ENCODE measurements at regions not wholly inside any gene's neighbourhood (a gene's known extent, or its start where the extent isn't known, plus 50 kb on each side); places are given as distances from the start of the nearest gene placed in this dataset.

DNA sequence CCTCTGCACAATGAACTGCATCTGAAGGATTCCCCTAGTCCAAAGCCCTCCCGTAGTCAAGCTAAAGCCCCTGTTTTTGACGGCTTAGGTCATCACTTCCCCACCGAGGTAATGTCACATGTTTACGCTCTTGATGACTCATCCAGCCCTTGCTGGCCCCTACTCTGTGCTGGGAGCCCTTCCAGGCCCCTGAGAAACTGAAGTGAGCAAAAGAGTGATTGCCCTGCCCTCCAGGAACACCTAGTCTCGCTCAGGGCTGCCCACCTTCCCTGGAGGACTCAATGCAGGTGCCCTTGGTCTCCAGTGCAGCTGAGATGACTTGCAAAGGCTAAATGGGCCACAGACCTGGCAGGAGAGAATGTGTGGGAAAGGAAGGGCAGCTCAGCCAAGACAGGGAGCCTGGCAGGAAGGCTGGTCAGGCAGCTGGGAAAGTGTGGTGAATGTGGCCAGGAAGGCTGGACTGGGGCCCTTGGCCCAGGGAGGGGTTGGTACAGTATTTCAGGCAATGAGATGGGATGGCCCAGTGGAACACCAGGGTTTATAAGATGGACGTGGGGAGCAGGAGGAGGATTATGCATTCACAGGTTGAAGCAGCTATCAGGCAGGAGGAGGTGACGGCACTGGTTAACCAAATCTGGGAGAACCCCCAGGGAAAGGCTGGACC, 345.6 kb downstream of the NPHP4 start:
- H3K4me3 ChIP-seq (ENCODE audit: low read length), result no peak overlapping the region
- DNase-seq (ENCODE audit: low read depth), result no peak
- TF ChIP-seq, protein P1, sequence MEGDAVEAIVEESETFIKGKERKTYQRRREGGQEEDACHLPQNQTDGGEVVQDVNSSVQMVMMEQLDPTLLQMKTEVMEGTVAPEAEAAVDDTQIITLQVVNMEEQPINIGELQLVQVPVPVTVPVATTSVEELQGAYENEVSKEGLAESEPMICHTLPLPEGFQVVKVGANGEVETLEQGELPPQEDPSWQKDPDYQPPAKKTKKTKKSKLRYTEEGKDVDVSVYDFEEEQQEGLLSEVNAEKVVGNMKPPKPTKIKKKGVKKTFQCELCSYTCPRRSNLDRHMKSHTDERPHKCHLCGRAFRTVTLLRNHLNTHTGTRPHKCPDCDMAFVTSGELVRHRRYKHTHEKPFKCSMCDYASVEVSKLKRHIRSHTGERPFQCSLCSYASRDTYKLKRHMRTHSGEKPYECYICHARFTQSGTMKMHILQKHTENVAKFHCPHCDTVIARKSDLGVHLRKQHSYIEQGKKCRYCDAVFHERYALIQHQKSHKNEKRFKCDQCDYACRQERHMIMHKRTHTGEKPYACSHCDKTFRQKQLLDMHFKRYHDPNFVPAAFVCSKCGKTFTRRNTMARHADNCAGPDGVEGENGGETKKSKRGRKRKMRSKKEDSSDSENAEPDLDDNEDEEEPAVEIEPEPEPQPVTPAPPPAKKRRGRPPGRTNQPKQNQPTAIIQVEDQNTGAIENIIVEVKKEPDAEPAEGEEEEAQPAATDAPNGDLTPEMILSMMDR (conservative IDR thresholded peaks at IDR 0.05; ENCODE audit: low read length), result no peak

- no peak for DNase-seq (ENCODE audit: low read depth)
- TF ChIP-seq, protein P1 (conservative IDR thresholded peaks at IDR 0.05; ENCODE audit: low read length), result no peak
- H3K4me3 ChIP-seq (ENCODE audit: low read length), result no peak overlapping the region
Observed at GRCh38 chr1:5645929-5646328, 346.3 kb downstream of the NPHP4 start.

DNA sequence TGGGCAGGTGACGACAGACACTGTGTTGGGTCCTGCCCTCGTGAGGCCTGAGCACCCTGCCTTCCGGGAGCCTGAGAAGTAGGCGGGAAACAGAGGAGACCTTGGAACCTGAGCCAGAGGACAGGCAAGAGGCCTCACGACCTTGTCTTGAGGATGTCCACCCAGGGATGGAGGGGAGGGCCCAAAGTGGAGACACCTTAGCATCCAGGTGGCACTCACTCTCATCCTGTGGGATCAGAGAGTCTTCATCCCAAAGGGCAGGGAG, 347.2 kb downstream of the NPHP4 start:
- TF ChIP-seq, protein P1 (conservative IDR thresholded peaks at IDR 0.05; ENCODE audit: low read length), result no peak

GRCh38 chr1:5644281-5645134, 347.7 kb downstream of the NPHP4 start:
- DNase-seq (ENCODE audit: low read depth), result no peak
- H3K4me3 ChIP-seq (ENCODE audit: low read length), result no peak overlapping the region
- TF ChIP-seq, protein P1 (conservative IDR thresholded peaks at IDR 0.05; ENCODE audit: low read length), result no peak

More for the DNA sequence above, 347.2 kb downstream of the NPHP4 start:
- no peak overlapping the region for H3K4me3 ChIP-seq (ENCODE audit: low read length)
- DNase-seq (ENCODE audit: low read depth), result no peak

- DNase-seq (ENCODE audit: low read depth), result no peak
- TF ChIP-seq, protein P1 (conservative IDR thresholded peaks at IDR 0.05; ENCODE audit: low read length), result no peak
- H3K4me3 ChIP-seq (ENCODE audit: low read length), result no peak overlapping the region
Observed at GRCh38 chr1:5643360-5644107, 348.7 kb downstream of the NPHP4 start.

DNA sequence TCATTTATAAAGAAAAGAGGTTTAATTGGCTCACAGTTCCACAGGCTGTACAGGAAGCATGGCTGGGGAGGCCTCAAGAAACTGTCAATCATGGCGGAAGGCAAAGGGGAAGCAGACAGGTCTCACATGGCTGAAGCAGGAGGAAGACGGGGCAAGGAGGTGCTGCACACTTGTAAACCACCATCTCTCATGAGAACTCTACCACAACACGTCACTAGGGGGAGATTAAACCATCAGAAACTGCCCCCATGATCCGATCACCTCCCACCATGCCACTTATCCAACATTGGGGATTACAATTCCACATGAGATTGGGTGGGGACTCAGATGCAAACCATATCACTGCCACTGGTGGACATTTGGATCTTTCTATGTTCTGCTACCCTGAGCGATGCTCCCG, 351.4 kb downstream of the NPHP4 start:
- DNase-seq (ENCODE audit: low read depth), result no peak
- H3K4me3 ChIP-seq (ENCODE audit: low read length), result no peak overlapping the region
- TF ChIP-seq, protein P1 (conservative IDR thresholded peaks at IDR 0.05; ENCODE audit: low read length), result no peak
